H54 (cell line): ENCODE measurements at regions not wholly inside any gene's neighbourhood (a gene's known extent, or its start where the extent isn't known, plus 50 kb on each side); places are given as distances from the start of the nearest gene placed in this dataset.

Experiments
- DNase-seq: peaks from one replicate; pipeline ENCODE4 v3.0.0; 2011; ENCODE audit warnings: low spot score, mixed read lengths; ENCODE audit not compliant: insufficient read length
- FAIRE-seq: peaks from 3 replicates; lab custom pipeline; 2011; peaks lifted over from hg19 to GRCh38; lab: Jason Lieb, UNC
- POLR2A ChIP-seq: IDR thresholded peaks from 2 replicates; pipeline ENCODE4 v1.6.1; 2011; ENCODE audit warnings: low read depth, mild to moderate bottlenecking, low read length

- TF ChIP-seq POLR2A = no peak
- DNase-seq (no peak), FAIRE-seq (no peak)
Measured at GRCh38 chr12:72792889-72793288, 520.7 kb downstream of the TRHDE start.

GRCh38 chr12:72793796-72794195 lies 521.6 kb downstream of the TRHDE start:
- DNase-seq (no peak), FAIRE-seq (no peak)
- TF ChIP-seq POLR2A = no peak

GRCh38 chr12:72815421-72815820 lies 543.3 kb downstream of the TRHDE start:
- FAIRE-seq (no peak), DNase-seq (no peak)
- TF ChIP-seq POLR2A = no peak

- TF ChIP-seq POLR2A = no peak
- DNase-seq (no peak), FAIRE-seq (no peak)
Measured at GRCh38 chr12:72828662-72829324, 556.6 kb downstream of the TRHDE start.

- TF ChIP-seq POLR2A = no peak
- FAIRE-seq (no peak), DNase-seq (no peak)
Measured at GRCh38 chr12:72829838-72830237, 557.7 kb downstream of the TRHDE start.

GRCh38 chr12:72832024-72832423 lies 559.9 kb downstream of the TRHDE start:
- DNase-seq = no peak
- no peak for FAIRE-seq
- no peak for TF ChIP-seq POLR2A

- no peak for TF ChIP-seq POLR2A
- DNase-seq (no peak), FAIRE-seq (no peak)
Measured at GRCh38 chr12:72836194-72836593, 564.0 kb downstream of the TRHDE start.

GRCh38 chr12:72839696-72840095 lies 567.5 kb downstream of the TRHDE start:
- no peak for FAIRE-seq
- no peak for TF ChIP-seq POLR2A
- no peak for DNase-seq

GRCh38 chr12:72863671-72864070 lies 591.5 kb downstream of the TRHDE start:
- FAIRE-seq = no peak
- TF ChIP-seq POLR2A = no peak

GRCh38 chr12:72865921-72866320 lies 593.8 kb downstream of the TRHDE start:
- no peak for TF ChIP-seq POLR2A
- no peak for DNase-seq
- FAIRE-seq = no peak

More at GRCh38 chr12:72863671-72864070, 591.5 kb downstream of the TRHDE start:
- DNase-seq = no peak

GRCh38 chr12:72869024-72869423 lies 596.9 kb downstream of the TRHDE start:
- TF ChIP-seq POLR2A = no peak
- no peak for DNase-seq
- FAIRE-seq = no peak

- FAIRE-seq (no peak), DNase-seq (no peak)
- no peak for TF ChIP-seq POLR2A
Measured at GRCh38 chr12:72872238-72872887, 600.2 kb downstream of the TRHDE start.

GRCh38 chr12:72872996-72873395 lies 600.8 kb downstream of the TRHDE start:
- FAIRE-seq (no peak), DNase-seq (no peak)
- no peak for TF ChIP-seq POLR2A

- DNase-seq = no peak
- TF ChIP-seq POLR2A = no peak
- FAIRE-seq = no peak
Measured at GRCh38 chr12:72876092-72876491, 603.9 kb downstream of the TRHDE start.

GRCh38 chr12:72888693-72889092 lies 616.5 kb downstream of the TRHDE start:
- TF ChIP-seq POLR2A = no peak
- DNase-seq (no peak), FAIRE-seq (no peak)
